ENCODE measurements at regions not wholly inside any gene's neighbourhood (a gene's known extent, or its start where the extent isn't known, plus 50 kb on each side); places are given as distances from the start of the nearest gene placed in this dataset.

DNA sequence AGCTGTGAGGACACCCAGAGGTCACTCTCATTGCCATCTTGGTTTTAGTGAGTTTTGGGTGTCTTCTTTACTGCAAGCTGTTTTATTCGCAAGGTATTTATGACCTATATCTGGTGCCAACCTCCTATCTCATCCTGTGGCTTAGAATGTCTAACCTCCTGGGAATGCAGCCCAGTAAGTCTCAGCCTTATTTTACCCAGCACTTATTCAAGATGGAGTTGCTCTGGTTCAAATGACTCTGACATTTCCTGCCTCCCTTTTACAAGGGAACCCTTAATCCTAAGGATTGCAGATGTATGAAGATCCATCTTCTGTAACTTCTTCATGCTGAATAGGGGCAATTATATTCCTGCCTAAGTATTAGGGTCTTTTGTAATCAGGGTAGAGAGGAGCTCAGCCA is 708.0 kb downstream of the TMEM182 start:
- Histone ChIP-seq H3K4me2 (ENCODE audit: insufficient read depth, low read length) (no peak overlapping the region), H3K4me3 (ENCODE audit: low read depth in 1 of 2, low read length in 2 of 2) (no peak overlapping the region), H3K27ac (ENCODE audit: low read length) (no peak overlapping the region), H3K27me3 (ENCODE audit: insufficient read depth, low read length, poor library complexity) (no peaks in the 10 kb centered on the region), H3K4me1 (ENCODE audit: insufficient read depth, low read length) (no peaks in the 10 kb centered on the region), H3K36me3 (ENCODE audit: insufficient read depth, low read length) (no peaks in the 10 kb centered on the region), H2AFZ (ENCODE audit: low read depth, low read length) (no peak overlapping the region), H3K9me3 (ENCODE audit: insufficient read depth, low read length, severe bottlenecking) (no peaks in the 10 kb centered on the region), H4K20me1 (ENCODE audit: insufficient read depth, low read length) (no peaks in the 10 kb centered on the region), H3K9ac (ENCODE audit: low read depth, low read length) (no peak overlapping the region), H3K79me2 (ENCODE audit: insufficient read depth, low read length) (no peaks in the 10 kb centered on the region)
- TF ChIP-seq EZH2 (IDR thresholded peaks at IDR 0.05; ENCODE audit: borderline replicate concordance, low read depth, low read length, severe bottlenecking) = no peak
- TF ChIP-seq, protein P1, sequence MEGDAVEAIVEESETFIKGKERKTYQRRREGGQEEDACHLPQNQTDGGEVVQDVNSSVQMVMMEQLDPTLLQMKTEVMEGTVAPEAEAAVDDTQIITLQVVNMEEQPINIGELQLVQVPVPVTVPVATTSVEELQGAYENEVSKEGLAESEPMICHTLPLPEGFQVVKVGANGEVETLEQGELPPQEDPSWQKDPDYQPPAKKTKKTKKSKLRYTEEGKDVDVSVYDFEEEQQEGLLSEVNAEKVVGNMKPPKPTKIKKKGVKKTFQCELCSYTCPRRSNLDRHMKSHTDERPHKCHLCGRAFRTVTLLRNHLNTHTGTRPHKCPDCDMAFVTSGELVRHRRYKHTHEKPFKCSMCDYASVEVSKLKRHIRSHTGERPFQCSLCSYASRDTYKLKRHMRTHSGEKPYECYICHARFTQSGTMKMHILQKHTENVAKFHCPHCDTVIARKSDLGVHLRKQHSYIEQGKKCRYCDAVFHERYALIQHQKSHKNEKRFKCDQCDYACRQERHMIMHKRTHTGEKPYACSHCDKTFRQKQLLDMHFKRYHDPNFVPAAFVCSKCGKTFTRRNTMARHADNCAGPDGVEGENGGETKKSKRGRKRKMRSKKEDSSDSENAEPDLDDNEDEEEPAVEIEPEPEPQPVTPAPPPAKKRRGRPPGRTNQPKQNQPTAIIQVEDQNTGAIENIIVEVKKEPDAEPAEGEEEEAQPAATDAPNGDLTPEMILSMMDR (IDR thresholded peaks at IDR 0.05; ENCODE audit: borderline replicate concordance, extremely low read depth, low read length, poor library complexity, severe bottlenecking) = no peak
- no peak for DNase-seq
- ATAC-seq (ENCODE audit: insufficient read depth, low read depth) = no peak

DNA sequence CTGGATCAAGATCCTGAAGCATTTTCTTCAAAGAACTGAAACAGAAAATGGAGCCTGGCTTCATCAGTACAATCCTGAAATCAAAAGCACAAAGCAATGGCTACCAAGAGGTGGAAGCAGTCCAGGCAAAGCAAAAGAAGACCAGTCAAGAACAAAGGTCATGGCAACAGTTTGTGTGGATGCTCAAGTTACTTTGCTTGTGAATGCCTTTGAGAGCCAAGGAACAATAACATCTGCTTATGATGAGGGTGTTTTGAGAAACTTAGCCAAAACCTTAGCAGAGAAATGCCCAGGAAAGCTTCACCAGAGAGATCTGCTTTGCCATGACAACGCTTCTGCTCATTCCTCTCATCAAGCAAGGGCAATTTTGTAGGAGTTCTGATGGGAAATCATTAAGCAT is 723.1 kb downstream of the TMEM182 start:
- TF ChIP-seq EZH2 (IDR thresholded peaks at IDR 0.05; ENCODE audit: borderline replicate concordance, low read depth, low read length, severe bottlenecking) = no peak
- TF ChIP-seq, protein P1 (IDR thresholded peaks at IDR 0.05; ENCODE audit: borderline replicate concordance, extremely low read depth, low read length, poor library complexity, severe bottlenecking) = no peak
- no peaks in the 10 kb centered on the region for H3K79me2 ChIP-seq (ENCODE audit: insufficient read depth, low read length)
- H3K9me3 ChIP-seq (ENCODE audit: insufficient read depth, low read length, severe bottlenecking) = no peaks in the 10 kb centered on the region
- no peaks in the 10 kb centered on the region for H4K20me1 ChIP-seq (ENCODE audit: insufficient read depth, low read length)
- H3K4me2 ChIP-seq (ENCODE audit: insufficient read depth, low read length) = no peak overlapping the region
- H3K4me1 ChIP-seq (ENCODE audit: insufficient read depth, low read length) = no peaks in the 10 kb centered on the region
- H3K9ac ChIP-seq (ENCODE audit: low read depth, low read length) = no peak overlapping the region
- H3K4me3 ChIP-seq (ENCODE audit: low read depth in 1 of 2, low read length in 2 of 2) = no peak overlapping the region
- no peak overlapping the region for H3K27ac ChIP-seq (ENCODE audit: low read length)
- ATAC-seq (ENCODE audit: insufficient read depth, low read depth) (no peak), DNase-seq (no peak)
- no peaks in the 10 kb centered on the region for H3K27me3 ChIP-seq (ENCODE audit: insufficient read depth, low read length, poor library complexity)
- no peak overlapping the region for H2AFZ ChIP-seq (ENCODE audit: low read depth, low read length)
- no peaks in the 10 kb centered on the region for H3K36me3 ChIP-seq (ENCODE audit: insufficient read depth, low read length)

DNA sequence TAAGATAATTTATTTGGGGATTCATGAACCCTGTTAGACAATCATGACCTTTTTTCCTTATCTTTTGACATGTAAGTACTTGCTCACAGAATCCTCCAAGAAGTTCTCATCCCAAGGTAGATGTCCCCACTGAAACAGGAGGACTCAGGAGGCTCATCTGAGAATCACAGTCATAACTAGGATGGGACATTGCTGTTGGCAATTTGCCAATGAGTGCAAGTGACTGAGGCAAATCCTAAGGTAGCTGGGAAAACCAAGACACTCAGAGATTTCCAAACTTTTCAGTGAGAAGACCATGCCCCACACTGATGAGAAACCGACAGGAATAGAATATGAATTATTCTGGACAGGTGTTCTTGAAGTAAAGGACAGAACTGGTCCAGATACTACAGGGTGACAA is 735.0 kb downstream of the TMEM182 start:
- Histone ChIP-seq H4K20me1 (ENCODE audit: insufficient read depth, low read length) (no peaks in the 10 kb centered on the region), H3K4me3 (ENCODE audit: low read depth in 1 of 2, low read length in 2 of 2) (no peak overlapping the region), H3K9ac (ENCODE audit: low read depth, low read length) (no peak overlapping the region), H3K27ac (ENCODE audit: low read length) (no peak overlapping the region), H3K79me2 (ENCODE audit: insufficient read depth, low read length) (no peaks in the 10 kb centered on the region), H3K27me3 (ENCODE audit: insufficient read depth, low read length, poor library complexity) (no peaks in the 10 kb centered on the region), H3K4me1 (ENCODE audit: insufficient read depth, low read length) (no peaks in the 10 kb centered on the region), H3K36me3 (ENCODE audit: insufficient read depth, low read length) (no peaks in the 10 kb centered on the region), H3K4me2 (ENCODE audit: insufficient read depth, low read length) (no peak overlapping the region), H3K9me3 (ENCODE audit: insufficient read depth, low read length, severe bottlenecking) (no peaks in the 10 kb centered on the region), H2AFZ (ENCODE audit: low read depth, low read length) (no peak overlapping the region)
- TF ChIP-seq, protein P1 (IDR thresholded peaks at IDR 0.05; ENCODE audit: borderline replicate concordance, extremely low read depth, low read length, poor library complexity, severe bottlenecking) = no peak
- no peak for TF ChIP-seq EZH2 (IDR thresholded peaks at IDR 0.05; ENCODE audit: borderline replicate concordance, low read depth, low read length, severe bottlenecking)
- no peak for DNase-seq
- ATAC-seq (ENCODE audit: insufficient read depth, low read depth) = no peak

DNA sequence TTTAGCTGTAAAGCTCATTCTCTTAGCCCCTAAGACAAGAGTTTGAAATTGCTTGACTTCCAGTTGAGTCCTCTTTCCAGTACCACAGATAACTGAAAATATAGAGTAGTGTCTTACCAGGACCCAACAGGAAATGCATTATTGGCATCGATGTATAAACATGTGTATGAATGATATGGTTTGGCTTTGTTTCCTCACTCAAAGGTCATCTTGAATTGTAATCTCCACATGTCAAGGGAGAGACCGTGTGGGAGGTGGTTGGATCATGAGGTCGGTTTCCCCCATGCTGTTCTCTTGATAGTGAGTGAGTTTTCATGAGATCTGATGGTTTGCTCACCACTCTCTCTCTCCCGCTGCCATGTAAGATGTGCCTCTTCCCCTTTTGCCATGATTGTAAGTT is 745.0 kb downstream of the TMEM182 start:
- no peaks in the 10 kb centered on the region for H3K4me1 ChIP-seq (ENCODE audit: insufficient read depth, low read length)
- DNase-seq = no peak
- H3K9ac ChIP-seq (ENCODE audit: low read depth, low read length) = no peak overlapping the region
- H4K20me1 ChIP-seq (ENCODE audit: insufficient read depth, low read length) = no peaks in the 10 kb centered on the region
- TF ChIP-seq EZH2 (IDR thresholded peaks at IDR 0.05; ENCODE audit: borderline replicate concordance, low read depth, low read length, severe bottlenecking) = no peak
- TF ChIP-seq, protein P1 (IDR thresholded peaks at IDR 0.05; ENCODE audit: borderline replicate concordance, extremely low read depth, low read length, poor library complexity, severe bottlenecking) = no peak
- no peaks in the 10 kb centered on the region for H3K9me3 ChIP-seq (ENCODE audit: insufficient read depth, low read length, severe bottlenecking)
- no peak overlapping the region for H2AFZ ChIP-seq (ENCODE audit: low read depth, low read length)
- no peaks in the 10 kb centered on the region for H3K79me2 ChIP-seq (ENCODE audit: insufficient read depth, low read length)
- no peak for ATAC-seq (ENCODE audit: insufficient read depth, low read depth)
- H3K27me3 ChIP-seq (ENCODE audit: insufficient read depth, low read length, poor library complexity) = no peaks in the 10 kb centered on the region
- no peak overlapping the region for H3K4me3 ChIP-seq (ENCODE audit: low read depth in 1 of 2, low read length in 2 of 2)
- H3K27ac ChIP-seq (ENCODE audit: low read length) = no peak overlapping the region
- H3K4me2 ChIP-seq (ENCODE audit: insufficient read depth, low read length) = no peak overlapping the region
- H3K36me3 ChIP-seq (ENCODE audit: insufficient read depth, low read length) = no peaks in the 10 kb centered on the region

Measured in DND-41 (cell line).